Suppressor macrophage treated with lipopolysaccharide for 4 hours (primary cell): ENCODE measurements at regions not wholly inside any gene's neighbourhood (a gene's known extent, or its start where the extent isn't known, plus 50 kb on each side); places are given as distances from the start of the nearest gene placed in this dataset.

ENCODE experiments used
- DNase-seq: peaks from one replicate; pipeline ENCODE4 v3.0.0-alpha.2; 2020

DNA sequence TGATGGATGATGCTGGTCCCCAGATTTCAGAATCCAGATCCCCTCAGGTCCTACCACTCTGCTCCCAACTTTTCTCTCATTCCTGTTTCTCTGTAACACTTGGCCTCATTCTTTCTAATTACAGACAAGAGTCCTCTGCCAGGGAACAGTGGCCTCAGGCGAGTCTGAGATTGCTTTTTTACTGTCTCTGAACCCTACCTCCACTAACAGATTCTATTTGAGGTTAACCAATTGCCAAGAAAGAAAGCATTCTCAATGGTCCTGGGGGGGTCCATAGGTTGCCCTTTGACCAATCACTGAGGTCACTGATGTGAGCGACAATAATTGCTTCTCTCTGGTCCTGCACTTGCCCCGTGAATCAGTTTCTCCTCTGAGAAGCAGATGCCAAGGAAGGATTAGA, 145.2 kb upstream of the TMEM108 start:
- no peak for DNase-seq

DNA sequence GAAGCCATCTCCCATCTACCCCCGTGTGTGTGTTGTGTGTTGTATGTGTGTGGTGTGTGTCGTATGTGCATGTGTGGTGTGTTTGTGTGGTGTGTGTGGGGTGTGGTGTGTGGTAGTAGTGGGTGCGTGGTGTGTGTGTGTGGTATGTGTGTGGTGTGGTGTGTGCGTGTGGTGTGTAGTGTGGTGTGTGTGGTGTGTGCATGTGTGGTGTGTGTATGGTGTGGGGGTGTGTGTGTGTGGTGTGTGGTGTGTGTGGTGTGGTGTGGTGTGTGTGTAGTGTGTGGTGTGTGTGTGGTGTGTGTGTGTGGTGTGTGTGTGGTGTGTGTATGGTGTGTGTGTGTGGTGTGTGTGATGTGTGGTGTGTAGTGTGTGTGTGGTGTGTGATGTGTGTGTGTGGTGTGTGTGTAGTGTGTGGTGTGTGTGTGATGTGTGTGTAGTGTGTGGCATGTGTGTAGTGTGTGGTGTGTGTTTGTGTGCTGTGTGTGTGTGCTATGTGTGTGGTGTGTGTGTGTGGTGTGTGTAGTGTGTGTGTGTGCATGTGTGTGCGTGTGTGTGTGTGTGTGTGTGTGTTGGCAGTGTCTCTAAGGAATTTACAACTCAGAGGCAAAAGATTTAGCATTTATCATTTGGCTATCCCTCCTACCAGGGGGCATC, 156.3 kb upstream of the TMEM108 start:
- DNase-seq: no peak

DNA sequence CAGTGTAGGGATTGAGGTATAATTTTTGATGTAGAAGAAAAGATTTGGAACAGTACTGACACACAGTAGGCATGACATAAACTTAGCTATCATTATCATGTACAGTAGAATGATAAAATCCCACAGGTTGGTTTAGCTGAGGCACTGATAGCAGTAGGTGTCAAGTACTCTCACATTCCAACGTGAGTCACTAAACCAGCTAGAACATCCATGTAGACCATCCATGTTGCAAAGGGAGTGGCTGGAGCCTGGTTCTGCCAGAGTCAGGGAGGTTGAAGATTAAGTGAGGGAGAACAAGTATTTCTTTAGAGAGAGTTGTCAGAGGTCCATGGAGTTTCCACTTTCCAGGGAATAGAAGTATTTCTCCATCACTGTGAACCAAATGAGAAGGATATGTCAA, 157.2 kb upstream of the TMEM108 start:
- no peak for DNase-seq

DNA sequence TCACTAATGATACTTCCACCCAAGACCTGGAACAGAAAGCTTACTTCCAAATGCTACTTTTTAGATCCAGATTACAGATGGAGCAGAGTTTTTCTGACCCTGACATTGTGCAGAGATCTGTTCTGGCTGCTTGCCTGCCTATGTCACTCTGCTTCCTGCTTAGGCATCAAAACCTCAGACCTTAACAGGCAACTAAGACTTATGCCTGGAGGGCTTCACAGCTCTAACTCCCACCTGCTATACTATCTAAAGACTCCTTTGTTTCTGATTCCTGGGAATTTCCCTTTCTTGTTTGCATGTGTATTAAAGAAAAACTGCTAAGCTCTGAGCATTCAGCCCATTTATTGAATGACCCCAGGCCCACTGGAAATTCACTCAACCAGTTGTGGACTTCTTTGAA, 157.4 kb upstream of the NPHP3 start:
- no peak for DNase-seq

DNA sequence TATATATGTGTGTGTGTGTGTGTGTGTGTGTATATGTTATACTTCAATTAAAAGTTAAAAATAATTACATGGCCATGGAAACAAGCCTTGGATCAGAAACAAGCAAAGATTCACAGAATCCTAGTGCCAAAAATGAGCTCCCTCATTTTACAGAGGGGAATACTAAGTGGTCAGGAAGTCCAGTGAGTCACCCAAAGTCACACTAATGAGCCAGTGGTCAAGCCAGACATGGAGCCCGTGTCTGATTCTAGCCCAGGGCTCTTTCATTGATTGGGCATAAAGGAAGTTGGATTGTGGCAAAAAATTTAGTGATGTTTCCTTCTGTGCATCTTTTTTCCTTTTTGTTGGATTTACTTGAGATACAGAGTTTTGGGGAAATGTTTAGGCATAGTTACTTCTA, 152.5 kb upstream of the NPHP3 start:
- no peak for DNase-seq

DNA sequence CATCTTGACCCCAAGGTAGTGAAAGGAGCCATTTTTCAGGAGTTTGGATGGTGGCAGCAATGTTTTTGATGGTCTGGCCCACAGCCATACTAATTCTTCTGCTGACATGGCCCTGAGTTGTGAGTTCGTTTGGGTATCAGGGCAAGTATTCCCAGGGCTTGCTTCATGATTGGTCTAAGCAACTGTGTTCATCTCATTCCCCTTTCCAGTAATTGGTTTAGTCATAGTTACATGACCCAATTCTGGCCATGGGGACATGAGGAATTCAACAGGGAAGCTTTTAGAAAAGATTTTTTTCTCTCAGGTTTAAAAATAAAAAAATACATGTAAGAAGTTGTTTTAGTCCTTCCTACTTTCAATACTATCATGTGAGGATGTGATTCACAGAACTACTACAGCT, 150.5 kb upstream of the NPHP3 start:
- no peak for DNase-seq

DNA sequence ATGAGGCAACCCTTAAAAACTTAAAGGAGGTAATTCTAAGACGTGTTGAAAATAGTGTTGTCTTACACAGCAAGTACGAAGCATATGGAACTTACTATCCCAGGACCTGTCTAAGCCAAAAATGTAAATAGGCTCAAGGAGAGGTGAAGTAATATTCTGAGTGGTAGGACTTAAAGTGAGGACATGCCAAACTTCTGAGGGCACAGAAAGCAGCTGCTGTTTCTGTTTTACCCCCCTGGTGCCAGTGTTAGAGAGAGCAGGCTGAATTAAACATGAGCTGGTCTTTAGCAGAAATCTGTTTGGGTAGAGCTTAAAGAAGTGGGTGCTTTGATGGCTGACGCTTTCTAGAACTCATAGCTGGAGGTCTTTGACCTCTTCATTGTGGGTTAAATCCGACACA, 149.7 kb upstream of the NPHP3 start:
- DNase-seq: no peak

DNA sequence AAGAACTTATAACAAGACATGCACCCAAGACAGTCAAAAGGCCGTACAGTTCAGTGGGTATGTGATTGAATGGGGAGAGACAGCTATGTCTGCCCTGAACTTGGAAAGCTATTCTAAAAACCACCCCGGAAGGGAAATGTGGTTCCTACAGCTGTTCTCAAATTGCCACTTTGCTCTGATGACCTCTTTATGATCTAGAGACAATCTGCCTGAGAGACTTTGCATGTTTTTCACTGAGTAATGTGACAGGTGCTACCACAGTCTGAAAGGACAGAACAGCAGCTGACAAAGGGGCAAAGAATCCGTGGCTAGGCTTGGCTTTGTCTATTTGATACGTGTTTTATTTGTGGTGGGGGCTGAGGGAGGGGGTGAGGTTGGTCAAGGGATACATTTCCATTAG, 148.3 kb upstream of the NPHP3 start:
- DNase-seq: no peak

DNA sequence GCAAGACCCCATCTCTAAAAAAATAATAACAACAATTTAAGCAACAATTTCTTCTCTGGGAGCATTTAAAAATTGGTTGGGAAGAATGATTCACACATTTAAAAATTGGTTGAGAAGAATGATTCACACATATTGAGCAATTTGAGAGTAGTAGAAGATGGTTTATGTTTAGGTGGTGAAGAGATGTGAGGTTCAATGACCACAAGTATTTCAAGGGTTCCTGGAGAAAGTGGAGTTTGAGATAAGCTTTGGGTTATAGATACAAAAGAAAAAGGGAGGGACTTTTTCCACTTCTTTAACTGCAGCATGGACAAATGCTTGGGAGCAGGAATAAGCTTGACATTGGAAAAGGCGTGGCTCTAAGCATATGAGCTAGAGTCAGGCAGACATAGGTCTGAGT, 145.7 kb upstream of the NPHP3 start:
- DNase-seq: no peak

DNA sequence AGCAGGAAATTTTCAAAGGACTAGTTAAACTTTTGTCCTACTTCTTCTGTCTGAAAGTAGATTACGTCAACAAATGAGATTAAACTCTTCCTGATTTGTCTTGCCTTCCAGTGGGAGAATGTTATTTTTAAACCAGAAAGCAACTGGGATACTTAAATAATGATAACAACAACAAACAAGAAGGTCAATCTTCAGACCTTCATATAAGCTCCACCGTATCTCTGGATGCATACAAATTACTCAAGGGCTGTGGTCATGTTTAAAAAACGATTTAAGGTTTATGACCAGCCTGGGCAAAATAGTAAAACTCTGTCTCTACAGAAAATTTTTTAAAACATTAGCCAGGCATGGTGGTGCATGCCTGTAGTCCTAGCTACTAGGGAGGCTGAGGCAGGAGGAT, 145.3 kb upstream of the NPHP3 start:
- no peak for DNase-seq

DNA sequence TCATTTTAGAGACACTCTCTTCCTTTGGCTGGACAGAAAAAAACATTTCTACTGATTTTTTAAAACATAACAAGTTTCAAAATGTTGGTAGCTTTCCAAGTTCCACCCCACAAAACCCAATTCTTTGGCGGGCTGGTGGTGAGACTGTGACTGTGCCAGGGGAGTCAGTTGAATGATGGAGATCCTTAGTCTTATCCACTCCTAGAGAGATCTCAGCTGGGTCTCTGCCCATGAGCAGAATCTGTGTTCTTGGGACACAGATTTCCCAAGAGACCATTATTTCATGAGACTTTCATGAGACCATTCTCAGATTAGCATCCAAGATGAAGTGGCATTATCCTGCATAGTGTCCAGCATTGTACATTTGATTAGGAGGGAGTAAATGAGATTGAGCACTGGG, 135.1 kb upstream of the NPHP3 start:
- no peak for DNase-seq

DNA sequence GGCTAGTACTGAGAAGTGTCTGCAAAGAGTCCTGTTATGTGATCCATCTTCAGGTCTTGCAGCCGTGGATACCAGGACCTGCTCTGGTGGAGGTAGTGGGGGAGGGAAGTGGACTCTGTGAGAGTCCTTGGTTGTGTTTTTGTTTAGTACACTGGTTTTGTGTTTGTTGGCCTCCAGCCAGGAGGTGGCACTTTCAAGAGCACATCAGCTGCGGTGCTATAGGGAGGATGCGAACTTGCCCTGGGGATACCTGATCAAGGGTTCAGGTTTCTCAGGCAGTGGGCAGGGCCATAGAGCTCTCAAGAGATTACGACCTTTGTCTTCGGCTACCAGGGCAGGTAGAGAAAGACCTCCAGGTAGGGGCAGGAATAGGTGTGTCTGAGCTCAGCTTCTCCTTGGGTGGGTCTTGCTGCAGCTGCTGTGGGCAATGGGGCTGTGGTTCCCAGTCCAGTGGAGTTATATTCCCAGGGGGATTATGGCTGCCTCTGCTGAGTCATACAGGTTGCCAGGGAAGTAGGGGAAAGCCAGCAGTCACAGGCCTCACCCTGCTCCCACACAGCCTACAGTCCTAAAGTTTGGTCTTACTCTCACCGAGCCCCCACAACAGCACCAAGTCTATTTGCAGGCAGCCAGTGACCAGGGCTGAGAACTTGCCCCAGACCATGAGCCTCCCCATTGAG, 132.8 kb upstream of the NPHP3 start:
- DNase-seq: no peak

DNA sequence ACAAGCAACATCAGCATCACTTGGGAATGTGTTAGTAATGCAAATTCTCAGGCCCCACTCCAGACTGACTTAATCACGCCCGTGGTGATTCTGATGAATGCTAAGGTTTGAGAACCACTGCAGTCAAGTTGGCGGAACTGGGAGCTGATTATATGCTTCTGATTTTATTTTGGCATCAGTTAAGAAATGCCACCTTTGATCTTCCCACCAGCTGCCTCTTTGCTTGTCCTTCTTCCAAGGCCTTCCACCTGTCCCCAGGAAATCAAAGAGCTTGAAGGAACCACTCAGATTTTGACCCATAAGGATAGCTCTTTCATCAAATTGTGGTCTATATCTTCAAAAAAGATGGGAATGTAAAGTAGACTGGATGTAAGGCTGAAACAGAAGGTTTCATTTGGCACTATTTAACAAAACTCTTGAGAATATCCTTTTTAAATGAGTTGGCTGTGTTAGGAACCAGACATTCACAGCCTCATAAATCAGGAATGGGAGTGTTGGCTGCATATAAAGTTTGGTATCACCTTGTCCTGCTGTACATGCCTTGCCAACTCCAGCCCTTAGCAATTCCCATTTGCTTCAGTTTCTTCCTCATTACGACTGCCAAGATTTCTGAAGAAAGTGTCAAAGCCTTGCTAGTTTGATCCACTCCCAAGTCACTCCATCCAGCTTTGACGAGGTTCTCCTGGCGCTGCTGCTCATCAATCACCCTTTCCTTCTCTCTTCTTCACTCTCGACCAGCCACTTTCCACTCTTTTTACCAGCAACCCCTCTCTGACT, 125.8 kb upstream of the NPHP3 start:
- no peak for DNase-seq

DNA sequence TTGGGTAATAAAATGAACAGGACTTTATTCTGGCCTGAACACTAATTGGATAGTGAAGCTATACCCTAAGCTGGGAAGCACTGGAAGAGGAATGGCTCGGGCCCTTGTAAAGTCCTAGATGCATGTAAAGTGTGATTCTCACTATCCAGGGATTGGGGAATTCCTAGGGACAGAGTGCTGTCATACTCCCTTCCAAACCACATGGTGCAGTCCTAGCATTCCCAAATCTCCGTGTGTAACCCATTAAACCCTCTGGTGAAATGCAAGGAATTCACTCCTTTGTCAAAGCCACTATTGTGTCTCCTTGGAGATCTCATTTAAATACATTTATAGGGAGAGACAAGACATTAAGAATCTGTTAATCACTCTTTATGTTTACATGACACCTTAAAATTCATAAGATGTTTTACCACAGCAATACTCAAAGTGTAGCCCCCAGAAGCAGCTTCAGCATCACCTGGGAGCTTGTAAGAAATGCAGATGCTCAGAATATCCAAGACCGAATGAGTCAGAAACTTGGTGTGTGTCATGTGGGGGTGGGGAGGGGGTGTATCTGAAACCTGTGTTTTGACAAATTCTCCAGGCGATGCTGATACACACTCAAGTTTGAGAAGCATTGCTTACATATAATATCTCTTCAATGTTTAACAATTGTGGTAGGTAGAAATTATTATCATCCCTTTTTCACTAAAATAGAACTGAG, 121.8 kb upstream of the NPHP3 start:
- DNase-seq: no peak

DNA sequence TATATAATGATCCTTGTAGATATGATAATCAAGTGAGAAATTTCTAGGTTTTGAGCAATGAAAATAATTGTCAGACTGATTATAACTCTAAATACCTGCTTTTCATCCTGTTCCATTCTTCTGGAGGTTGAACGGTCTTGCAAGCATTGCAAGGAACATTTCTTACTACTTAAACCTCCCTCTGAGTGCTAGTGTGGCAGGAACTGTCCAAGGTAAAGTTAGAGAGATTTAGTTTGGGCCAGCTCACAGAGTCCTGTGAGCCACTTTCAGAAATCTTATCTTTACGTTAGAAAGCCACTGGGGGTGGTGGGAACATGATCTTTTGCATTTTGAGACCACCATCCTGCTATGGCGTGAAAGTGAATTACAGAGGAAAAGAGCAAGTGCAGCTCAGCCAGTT, 121.1 kb upstream of the NPHP3 start:
- DNase-seq: no peak

DNA sequence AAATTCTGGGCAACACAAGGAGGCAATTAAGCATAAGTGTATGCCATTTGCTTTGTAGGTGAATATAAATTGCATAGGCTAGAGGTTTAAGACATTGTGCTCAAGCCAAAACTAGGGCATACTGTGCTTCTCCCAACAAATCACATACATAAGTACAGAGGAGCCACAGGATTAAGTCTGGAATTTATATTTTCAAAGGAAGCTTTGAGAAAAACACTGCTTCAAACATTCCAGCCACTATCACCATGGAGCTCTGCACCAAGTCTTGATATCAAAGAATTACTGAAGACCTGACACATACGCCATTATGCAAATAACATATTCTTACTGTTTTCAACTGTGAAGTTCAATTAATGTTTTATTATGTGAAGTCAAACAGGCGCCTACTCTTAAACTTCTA, 119.4 kb upstream of the NPHP3 start:
- no peak for DNase-seq

DNA sequence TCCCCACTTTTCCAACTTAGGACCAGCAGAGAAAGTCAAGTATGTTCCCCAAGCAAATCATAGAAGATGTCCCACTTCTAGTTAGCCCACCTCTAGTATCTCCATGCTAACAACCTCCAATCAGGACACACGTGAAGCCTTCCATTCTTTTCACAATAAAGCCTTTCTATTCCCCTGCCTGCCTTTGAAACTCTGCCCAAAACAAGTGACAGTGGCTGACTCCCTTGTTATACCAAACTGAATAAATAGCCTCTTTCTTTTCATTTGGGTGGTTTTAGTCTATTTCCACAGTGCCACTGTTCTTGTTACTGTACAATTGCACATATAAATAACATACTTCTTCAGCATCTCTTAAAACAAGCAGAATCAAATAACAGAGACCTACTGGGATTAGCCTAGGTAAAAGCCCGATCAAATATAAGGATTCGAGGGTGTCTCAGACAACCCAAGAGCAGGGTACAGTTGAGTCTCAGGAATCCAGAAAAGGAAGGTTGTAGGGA, 118.0 kb upstream of the NPHP3 start:
- DNase-seq: no peak

DNA sequence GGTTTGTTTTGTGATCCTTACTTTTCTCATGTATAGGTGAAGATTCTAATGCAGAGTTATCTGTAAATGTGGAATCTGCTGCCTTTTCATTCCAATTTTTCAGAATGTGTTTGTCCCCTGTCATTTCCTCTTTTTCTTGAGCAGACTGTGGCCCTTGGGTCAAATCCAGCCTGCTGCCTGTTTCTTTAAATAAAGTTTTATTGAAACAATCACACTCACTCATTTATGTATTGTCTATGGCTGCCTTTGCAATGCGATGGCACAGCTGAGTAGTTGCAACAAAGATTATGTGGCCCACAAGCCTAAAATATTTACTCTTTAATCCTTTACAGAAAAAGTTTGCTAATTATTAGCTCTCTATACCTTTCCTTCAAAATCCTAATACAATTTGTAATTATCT, 116.3 kb upstream of the NPHP3 start:
- no peak for DNase-seq

DNA sequence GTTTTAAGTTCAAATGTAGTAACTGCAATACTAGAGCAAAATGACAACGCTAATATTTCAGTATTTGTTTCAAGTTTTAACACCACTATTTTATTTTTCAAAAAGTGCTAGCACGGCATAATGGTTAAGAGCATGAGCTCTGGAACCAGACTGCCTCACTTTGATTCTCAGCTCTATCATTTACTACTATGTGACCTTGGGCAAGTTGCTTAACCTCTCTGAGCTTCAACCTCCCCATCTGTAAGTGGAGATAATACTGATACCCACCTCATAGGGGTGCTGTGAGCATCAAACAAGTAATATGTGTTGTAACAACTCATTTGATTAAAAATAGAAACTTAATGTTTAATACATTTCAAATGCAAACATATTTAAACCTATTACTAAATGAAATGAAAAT, 115.4 kb upstream of the NPHP3 start:
- DNase-seq: no peak

DNA sequence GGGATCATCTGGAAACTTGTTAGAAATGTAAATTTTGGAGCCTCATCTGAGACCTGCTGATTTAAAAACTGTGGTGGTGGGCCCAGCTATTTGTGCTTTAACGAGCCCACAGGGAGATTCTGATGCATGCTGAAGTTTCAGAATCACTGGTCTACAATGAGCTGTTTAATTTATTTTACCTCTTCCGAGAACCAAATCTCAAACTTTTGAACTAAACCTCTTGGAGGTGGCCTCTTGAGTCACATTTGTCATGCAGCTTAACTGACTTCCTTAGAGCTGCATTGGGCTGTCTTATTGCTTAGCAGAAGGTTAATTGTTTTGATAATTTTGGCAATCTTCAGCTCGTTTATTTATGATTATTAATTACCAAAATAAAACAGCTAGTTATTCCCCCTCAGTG, 112.1 kb upstream of the NPHP3 start:
- DNase-seq: no peak

DNA sequence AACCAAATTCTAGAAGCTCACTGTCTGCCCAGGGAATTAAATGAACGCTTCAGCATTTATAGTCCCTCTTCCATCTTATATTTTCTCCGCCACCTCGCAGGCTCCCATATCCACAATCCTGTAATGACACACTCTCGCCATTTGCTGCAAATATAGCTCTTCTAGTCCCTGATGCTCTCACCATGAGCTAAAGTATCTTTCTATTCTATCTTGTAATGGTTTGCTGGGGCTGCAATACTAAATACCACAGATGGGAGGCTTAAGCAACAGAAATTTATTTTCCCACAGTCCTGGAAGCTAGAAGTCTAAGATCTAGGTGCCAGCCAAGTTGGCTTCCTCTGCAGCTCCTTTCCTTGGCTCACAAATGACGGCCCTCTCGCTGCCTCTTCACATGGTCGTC, 106.9 kb upstream of the NPHP3 start:
- DNase-seq: no peak

DNA sequence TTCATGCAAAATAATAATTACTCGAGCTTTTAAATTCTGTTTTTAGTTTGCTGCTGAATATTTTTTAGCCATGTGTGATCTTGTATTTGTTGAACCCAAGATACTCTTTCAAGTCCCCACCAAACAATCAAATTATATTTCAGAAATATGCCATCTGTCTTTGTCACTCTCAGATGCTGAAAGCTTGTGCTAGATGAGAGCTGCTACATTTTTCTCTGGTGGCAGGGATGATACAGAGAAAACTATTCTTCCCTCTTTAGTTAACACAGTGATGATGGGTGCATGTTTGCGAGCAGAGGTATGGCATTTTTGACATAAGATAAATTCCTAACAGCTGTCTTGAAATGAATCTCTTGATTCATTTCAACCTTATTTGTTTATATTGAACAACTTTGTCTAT, 100.6 kb upstream of the NPHP3 start:
- DNase-seq: no peak

DNA sequence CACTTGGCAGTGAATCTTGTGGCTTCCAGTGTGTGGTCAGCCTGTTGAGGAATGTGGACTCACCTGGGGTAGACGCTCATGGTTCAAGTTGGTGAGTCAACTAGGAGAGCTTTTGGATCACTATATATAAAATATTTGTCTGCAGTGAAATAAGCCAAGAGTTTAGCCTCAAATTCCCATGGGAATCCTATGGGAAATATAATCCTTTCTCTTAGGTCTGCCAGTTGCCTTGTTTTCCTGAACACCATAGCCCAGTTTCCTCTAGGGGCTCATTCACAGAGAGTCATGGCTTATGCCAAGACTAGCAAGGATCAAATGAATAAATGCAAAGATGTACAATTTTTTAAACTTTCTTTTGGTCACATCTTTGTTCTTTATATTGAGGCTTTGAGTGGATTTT, 100.1 kb upstream of the NPHP3 start:
- no peak for DNase-seq

DNA sequence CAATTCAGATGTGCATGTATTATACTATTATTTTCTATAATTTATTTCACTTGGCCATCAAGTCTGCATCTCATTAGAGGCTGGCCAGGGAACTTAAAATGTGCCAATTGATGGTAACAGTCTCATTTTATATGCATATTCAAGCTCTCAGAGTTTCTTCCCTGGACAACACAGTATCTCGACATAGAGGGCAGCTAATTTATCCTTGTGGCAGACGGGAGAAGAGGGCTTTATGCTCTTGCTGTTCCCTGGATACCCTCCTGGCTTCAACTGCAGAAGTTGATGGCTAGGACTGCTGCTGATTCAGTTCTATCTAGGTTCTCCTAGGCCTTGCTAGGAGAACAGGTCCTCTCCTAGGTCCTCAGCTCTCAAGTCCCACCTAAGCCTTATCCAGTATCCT, 99.1 kb upstream of the NPHP3 start:
- no peak for DNase-seq
